COR-L47 (cell line): ENCODE measurements at regions not wholly inside any gene's neighbourhood (a gene's known extent, or its start where the extent isn't known, plus 50 kb on each side); places are given as distances from the start of the nearest gene placed in this dataset.

Experiments used
- DNase-seq: peaks from one replicate; lab custom pipeline; 2025; lab: John Stamatoyannopoulos, UW

DNA sequence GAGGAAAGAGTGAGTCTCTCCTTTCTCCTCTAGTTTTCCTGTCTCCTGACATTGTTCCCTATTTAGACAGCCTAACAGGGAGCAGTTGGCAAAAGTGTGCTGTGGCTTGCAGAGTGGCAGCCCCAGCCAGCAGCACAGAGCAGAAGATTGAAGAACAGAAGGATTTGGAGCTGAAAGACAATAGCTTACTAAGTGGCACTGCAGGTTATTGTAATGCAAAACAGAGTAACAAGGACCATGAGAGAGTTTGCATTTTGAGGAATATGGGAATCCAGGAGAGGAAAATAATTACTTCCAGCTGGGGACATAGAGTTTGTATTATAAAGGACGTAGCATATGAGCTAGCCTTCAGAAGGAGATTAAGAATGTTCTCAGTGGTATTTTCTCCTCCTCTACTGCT is 342.4 kb downstream of the AKAIN1 start:
- DNase-seq: no peak

GRCh38 chr18:4851301-4851976 is 345.6 kb downstream of the AKAIN1 start:
- no peak for DNase-seq

GRCh38 chr18:4847056-4847455 is 350.0 kb downstream of the AKAIN1 start:
- no peak for DNase-seq

DNA sequence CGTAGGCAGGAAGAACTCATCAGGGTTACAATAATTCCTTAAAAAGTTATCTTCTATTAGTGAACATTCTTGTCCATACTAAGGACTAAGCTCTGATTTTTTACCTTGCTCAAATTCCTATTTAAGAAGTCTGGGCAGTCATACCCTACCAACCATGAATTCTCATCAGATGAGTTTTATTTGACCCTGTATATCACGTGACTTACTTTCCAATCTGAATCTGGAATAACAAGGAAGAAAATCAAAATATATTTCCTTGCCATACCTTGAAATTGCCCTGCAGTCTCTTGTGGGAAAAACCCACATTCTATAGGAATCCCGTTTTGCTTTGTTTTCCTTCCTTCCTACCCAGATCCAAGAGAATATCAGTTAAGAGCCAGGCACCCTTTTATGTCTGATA is 352.7 kb downstream of the AKAIN1 start:
- DNase-seq: no peak

GRCh38 chr18:4843771-4844170 is 353.3 kb downstream of the AKAIN1 start:
- DNase-seq: no peak

- no peak for DNase-seq
Measured at GRCh38 chr18:4842751-4843150, 354.3 kb downstream of the AKAIN1 start.

DNA sequence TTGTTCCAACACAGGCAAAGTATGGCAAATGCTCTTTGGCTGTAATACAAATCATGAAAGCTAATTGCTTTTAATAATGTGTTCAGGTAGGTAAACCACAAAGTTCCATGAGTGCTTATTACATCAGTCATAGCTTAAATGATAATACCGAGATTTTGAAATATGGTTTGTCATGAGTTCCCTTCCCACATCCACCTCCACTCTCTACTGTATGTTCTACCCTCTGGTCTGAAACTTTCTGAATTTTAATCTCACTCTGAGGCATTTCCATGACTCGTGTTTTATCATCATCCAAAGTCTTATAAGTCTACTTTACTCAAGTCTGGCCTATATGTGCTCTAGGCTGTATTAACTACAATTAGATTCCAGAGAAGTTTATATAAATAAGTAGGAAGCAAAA is 354.8 kb downstream of the AKAIN1 start:
- no peak for DNase-seq

GRCh38 chr18:4839639-4840038 is 357.4 kb downstream of the AKAIN1 start:
- no peak for DNase-seq

- no peak for DNase-seq
Measured at GRCh38 chr18:4836141-4836540, 360.9 kb downstream of the AKAIN1 start.

GRCh38 chr18:4831791-4832375 is 365.2 kb downstream of the AKAIN1 start:
- no peak for DNase-seq

- DNase-seq: no peak
Measured at GRCh38 chr18:4831127-4831526, 365.9 kb downstream of the AKAIN1 start.

DNA sequence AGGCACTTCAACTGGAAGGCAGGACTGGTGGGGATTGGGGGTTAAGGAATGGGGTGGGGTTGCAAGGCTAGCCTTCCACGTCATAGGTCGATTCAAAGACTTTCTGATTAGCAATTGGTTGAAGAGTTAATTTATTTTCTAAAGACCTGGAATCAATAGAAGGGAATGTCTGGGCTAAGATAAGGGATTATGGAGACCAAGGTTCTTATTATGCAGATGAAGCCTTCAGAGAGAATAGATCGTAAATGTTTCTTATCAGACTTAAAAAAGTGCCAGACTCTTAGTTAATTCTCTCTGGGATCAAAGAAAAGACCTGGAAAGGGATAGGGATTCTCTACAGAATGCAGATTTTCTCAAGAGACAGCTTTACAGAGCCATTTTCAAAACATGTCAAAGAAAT is 368.0 kb upstream of the DLGAP1 start:
- DNase-seq: no peak

- no peak for DNase-seq
Measured at GRCh38 chr18:4821801-4822200, 366.7 kb upstream of the DLGAP1 start.

DNA sequence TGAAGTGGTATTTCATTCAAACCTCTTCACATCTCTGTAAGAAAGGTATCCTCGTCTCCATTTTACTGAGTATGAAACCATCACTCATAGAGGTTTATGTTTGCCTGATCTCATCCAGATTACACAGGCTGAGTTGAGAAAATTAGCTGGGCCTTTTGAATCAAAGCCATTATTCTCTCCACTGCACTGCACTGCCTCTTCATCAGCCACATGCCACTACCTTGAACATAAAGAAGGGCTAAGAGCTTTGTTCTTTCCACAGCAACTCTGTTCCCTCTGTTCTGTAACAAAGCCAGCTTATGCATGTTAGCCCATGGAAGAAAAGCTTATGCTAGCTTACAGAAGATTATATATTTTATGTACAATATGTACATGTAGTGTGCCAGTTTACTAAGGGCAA is 362.6 kb upstream of the DLGAP1 start:
- DNase-seq: no peak

- no peak for DNase-seq
Measured at GRCh38 chr18:4813708-4814107, 358.6 kb upstream of the DLGAP1 start.

- DNase-seq: no peak
Measured at GRCh38 chr18:4808891-4809290, 353.8 kb upstream of the DLGAP1 start.

DNA sequence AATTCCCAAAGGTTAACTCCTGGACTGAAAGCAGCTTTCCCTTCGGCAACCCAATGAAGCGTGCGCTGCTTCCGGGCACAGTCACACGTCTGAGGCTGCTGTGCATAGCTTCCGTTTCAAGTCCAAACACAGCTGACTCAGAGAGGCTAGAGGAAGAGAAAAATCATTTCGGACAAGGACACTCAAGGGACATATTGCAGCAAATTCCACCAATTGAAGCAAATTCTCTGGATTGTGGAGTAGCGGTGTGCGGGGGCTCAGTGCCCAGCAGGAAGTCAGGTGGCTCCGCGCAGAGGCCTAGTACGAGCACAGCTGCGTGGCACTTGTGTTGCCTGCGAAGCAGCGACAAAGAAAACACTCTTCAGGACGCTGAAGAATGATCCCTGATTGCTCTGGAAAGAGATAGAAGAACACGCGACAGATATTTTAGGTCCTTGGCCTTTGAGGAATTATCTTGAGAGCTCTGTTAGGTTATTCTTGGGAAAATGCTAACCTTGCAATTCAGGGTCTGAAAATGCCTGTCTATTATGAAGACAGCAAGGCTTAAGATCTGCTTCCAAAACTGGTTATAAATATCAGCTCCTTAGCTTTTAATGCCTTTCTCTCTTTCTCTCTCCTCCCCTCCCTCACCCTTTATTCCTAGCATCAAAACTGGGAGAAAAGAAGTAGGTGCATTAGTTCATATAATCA is 352.6 kb upstream of the DLGAP1 start:
- DNase-seq: no peak

GRCh38 chr18:4806331-4806730 is 351.2 kb upstream of the DLGAP1 start:
- no peak for DNase-seq

DNA sequence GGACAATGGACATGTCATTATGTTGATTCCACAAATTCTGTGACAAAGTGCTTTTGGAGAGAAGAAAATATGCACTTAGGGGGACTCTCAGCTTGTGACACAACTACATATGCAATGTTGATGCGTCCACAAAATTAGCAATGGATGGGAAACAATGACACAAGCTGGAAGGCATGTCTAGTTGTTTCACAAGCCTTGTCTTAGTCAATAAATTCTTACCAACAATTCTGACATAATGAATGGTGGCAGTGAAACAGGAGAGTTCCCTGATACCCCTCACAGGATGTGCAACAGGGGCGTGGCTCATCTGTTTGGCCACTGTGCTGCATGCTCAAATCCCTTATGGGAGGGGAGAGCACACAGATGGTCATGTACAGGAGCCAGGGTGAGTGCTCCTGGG is 347.2 kb upstream of the DLGAP1 start:
- no peak for DNase-seq

GRCh38 chr18:4801151-4801550 is 346.0 kb upstream of the DLGAP1 start:
- no peak for DNase-seq

- DNase-seq: no peak
Measured at GRCh38 chr18:4797002-4797685, 342.0 kb upstream of the DLGAP1 start.

- no peak for DNase-seq
Measured at GRCh38 chr18:4789506-4789905, 334.4 kb upstream of the DLGAP1 start.

DNA sequence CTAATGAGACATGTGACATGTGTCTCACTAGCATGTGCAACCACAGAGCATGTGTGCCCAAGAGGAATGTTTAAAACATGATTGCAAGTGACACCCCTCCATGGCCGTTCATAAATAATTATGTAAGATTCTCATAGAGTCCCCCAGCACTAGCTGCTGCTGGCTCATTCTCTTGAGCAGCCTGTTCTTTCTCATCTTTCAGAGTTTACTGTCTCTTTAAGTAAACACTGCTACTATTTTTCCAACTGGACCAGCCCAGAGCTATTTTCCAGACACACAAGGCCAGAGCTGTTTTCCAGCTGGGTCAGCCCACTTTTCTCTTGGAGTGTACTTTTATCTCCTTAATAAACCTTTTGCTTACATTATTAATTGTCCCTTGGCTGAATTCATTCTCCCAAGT is 326.8 kb upstream of the DLGAP1 start:
- no peak for DNase-seq
